ENCODE measurements at regions not wholly inside any gene's neighbourhood (a gene's known extent, or its start where the extent isn't known, plus 50 kb on each side); places are given as distances from the start of the nearest gene placed in this dataset.
A peak's percentile ranks its signal among the peaks of the same experiment; 100 is the strongest.
"Not testable (repeated sequence)": the region's sequence is repeated elsewhere in the genome, so short reads cannot be mapped to it uniquely, and the experiment has no call there.

DNA sequence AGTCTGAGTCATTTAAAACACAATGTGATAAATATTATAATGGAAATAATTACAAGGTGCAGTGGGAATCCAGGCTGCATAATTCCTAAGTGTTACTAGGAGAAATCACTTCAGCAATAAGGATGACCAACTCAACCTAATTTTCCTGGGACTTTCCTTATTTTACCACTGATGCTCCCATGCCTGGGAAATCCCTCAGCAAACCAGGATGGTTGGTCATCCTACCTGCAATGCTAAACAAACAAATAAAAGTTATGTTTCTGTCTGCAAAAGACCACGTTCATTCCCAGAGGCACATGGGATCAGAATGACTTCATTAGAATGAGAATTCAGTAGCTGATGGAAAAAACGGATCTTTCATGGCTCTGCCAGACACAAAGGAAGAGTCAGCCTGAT lies 130.8 kb upstream of the RAP1B start:
- DNase-seq: no peak

DNA sequence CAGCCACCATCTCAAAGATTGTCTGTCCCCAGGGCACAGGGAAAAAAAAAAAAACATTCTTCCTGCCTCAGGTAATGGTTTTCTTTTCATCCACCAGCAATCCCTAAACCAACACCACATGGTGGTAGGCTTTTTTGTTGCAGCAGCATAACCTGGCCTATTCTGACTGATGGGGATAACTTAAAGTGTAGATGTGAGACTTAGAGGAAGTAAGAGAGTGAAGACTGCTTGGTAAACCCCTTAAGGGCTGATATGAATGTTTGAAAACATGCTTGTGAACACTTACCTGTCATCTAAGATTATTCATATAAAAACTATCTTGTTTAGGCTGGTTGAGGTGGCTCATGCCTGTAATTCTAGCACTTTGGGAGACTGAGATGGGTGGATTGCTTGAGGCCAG lies 130.2 kb upstream of the RAP1B start:
- no peak for DNase-seq

DNA sequence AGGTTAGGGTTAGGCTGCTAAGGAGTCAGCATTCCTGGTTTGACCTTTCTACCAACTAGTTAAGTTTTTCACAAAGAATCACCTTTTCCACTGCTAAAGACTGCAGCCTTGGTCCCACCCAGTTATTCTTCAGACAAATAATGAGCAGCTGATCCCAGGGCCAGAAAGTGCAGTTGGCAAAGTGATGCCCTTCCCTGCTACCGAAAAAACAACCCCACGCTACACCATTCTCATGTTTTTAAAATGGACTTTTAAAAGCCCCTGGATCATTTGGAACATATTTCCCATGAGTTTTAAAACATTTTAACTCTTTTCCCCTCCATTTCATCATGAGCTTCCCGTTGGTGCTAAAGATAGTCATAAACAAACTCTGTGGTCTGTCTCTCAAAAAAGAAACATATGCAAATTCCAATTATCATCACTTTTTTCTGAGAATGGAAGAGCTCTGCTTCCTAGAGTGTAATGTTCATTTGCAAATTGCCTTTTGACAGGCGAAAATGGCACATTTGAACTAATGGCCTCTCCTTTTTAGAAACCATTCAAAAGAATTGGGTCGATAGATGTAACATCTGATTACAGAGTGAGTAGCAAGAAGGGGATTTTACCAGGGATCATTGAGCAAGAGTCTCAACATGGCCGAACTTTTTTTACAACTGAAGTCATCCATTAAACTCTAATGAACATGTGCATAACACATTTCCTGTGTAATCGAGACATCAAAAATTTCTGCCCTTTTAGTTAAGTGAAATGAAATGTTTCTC lies 129.3 kb upstream of the RAP1B start:
- DNase-seq: no peak

DNA sequence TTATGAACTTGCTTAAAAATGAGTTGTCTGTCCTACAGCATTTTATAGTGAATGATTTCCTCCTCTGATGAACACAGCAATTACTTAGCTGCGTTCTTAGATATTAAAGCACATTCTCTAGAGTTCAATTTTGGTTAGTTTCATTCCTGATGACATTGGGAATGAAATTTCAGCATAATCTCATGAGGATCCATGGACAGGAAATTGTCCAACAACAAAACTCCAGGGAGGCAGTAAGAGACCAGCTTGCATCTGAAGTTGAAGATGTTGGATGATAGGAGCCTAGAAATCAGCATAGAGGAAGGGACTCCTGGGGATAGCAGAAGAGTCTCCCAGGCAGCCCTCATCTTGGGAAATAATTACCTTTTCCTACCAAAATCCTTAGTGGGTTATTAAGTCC lies 128.7 kb upstream of the RAP1B start:
- no peak for DNase-seq

DNA sequence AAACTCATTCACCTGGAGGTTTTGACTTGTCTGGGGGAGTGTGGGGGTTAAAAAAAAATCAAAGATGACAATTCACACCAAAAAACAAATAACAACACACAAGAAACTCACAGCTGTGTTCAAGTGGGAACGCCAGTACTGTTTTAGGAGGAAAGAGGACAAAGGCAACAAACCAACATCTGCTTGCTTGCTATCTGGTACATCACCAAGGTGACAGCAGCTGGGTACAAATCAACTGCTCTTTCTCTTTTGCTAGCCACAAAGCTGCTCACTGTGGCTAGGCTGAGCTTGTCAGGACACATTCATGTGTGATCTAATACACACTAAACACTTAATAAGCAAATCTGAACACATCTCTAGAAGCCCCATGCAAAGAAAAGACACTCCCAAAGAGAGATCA lies 128.0 kb upstream of the RAP1B start:
- no peak for DNase-seq

DNA sequence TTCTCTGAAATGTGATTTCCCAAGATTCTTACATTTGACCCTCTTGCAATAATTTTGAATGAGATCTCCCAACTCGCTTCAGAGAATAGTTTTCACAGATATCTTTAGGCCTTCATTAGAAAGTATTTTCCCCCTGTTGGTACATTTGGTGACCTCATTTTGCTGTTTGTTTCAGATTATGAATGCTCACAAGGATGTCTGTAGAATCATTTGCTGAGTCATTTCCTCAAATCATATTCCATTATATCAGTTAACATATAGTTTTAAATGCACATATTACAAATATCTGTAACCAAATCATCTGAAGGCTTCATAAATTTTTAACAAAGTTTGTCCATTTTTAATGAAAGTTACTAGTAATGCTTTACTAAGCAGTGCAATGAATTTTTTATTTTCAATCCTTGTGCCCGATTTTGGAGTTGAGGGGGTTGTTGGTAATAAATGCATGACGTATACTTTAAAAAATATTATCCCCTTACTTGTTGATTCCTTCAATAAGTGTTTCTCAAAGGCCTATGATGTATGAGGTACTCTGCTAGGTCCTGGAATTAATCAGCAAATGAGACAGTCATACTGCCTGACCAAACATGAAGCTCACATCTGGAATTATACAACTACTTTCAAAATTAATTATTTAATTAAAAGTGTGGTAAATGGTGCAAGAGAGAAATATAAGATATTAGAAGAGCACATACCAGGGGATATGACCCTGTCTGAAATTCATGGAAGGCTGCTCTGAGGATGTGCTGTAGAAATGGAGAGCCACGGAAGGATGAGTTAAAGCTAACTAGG lies 126.9 kb upstream of the RAP1B start:
- DNase-seq: no peak

DNA sequence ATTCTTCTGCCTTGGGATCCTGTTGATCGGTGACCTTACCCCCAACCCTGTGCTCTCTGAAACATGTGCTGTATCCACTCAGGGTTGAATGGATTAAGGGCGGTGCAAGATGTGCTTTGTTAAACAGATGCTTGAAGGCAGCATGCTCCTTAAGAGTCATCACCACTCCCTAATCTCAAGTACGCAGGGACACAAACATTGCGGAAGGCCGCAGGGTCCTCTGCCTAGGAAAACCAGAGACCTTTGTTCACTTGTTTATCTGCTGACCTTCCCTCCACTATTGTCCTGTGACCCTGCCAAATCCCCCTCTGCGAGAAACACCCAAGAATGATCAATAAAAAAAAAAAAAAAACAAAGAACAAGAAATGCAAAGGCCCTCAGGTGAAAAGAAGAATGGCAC lies 126.1 kb upstream of the RAP1B start:
- DNase-seq: not testable (repeated sequence)

DNA sequence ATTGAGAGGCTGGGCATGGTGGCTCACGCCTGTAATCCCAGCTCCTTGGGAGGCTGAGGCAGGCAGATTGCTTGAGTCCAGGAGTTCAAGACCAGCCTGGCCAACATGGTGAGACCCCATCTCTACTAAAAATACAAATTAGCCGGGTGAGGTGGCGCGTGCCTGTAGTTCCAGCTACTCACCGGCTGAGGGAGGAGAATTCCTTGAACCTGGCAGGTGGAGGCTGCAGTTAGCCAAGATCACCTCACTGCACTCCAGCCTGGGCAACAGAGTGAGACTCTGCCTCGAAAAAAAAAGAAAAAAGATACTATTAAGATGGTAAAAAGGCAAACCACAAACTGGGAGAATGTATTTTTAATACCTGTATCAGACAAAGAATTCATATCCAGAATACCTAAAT lies 124.2 kb upstream of the RAP1B start:
- not testable (repeated sequence) for DNase-seq

DNA sequence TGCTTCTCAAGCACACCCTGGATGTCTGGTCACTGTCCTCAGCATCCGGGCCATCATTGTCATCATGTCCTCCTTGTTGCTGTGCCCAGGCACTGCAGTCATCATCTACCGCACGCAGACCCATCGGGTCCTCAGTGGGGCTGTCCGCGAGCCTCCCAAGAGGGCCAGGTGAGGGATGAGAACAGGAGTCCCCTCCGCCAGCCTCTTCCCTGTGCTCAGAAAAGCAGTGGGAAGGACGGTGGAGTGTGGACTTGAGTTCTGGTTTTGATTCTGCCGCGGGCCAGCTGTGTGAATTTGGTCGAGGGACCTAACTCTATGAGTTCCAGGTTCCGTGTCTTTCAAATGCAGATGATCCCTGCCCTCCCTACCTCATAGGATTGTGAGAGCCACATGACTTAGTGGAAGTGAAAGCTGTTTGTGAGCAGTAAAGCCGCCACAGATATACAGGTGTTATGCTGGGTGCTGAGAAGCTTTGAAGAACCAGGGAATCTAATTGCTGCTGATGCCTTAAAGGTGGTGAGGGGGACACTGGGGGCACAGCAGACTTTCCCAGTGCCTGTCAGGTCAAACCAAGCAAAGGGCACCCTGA lies 122.9 kb upstream of the RAP1B start:
- DNase-seq: no peak

DNA sequence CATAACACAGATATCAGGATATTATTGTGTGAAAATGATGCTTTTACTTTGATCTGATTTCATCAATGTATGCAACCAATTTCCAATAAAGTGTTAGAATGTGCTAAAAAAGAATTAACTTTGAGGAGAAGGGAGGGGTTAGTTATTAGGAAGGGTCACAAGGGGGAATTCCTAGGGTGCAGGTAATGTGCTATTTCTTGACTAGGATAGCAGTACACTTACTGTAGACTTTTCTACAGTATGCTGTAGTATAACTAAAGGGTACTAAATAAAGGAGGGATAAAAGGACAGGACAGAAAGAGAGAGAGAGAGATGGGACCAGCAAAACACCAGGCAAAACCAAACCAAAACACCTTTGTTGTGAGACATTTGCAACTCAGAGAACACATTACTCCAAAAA lies 121.4 kb upstream of the RAP1B start:
- no peak for DNase-seq

DNA sequence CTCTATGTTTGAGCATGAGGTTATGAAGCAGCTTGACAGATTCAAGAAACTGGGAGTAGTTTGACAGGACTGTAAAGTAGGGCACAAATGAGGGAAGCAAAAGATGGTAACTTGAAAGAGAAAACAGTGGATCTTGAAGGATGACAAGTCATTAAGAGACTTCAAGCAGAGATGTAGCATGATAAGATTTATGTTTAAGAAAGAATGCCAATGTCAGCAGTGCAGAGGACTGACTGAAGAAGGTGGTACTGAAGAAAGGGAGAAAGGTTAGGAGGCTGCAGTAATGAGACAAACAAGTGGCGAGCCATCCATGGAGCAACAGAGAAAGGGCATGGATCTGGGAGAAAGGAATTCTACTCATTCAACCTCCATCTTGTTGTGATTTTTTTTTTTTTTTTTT lies 120.2 kb upstream of the RAP1B start:
- no peak for DNase-seq

DNA sequence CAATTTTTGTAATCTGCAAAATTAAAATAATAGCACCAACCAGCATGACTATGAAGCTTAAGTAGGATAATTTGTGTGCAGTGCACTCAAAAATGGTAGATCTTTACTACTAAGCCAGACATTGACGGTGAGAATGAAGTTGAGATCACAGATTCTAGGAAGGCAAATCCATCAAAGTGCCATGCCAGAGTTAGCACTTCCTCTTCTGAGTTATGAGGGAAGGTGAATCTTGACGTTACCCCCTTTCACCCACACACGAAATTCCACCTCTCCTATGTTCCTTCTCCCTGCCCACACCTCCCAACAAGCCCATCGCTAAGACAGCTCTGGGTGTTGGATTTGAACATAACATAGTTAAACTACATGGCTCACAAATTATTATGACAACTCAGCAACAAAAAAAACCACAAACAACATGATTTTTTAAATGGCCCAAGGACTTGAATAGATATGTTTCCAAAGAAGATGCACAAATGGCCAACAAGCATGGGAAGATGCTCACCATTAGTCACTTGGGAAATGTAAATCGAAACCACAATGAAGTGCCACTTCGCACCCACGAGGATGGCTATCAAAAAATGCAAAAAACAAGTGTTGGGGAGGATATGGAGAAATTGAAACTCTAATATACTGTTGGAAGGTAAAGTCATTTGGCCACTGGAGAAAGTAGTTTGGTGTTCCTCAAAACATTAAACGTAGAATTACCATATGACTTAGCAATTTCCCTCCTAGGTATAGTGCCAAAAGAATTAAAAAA lies 119.3 kb upstream of the RAP1B start:
- DNase-seq: no peak

DNA sequence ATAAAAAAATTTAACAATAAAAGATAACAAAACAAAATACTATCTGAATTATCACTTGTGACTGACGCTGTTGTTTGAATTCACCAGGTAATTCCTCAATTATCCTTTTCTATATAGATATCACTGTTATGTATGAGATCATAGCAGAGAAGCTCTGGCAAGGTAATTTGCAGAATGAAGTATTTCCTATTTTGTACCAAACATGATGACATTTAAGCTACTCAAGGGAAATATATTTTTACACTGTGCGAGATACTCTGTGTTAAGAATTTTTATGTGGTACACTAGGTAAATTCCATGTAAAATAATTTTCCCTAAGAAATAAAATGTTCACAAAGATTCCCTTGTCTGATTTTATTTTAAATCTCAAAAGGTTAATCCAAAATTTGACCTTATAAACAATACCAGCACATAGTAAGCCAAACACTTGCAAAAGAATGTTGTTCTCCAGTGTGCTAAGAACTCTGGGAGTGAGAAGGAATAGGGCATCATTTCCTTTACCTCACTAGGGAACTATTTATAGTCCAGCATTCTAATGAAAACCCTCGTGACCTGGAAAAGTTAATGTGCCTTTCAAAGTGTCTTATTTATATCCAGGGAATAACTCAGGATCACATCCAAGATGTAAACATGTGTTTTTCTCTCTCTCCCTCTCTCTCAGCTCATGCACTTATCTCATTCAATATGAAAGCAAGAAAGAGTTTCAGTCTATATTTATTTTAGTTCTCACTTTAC lies 115.2 kb upstream of the RAP1B start:
- DNase-seq: no peak

DNA sequence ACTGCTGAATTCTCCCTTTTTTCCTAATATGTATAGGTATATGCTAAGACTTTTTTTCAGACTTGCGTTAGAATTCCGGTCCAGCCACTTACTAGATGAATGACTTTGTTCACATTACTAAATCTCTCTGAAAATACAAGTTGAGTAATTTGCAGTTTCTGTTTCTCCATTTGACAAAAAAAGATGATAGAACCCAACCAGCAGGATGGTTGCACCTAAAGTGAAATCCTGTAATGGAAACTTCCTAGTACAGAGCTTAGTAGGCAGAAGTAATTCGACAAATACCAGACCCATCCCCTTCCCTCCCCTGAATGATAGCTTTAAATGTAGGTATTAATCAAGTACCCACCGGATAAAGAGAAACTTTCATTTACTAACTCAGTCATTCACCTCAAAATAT lies 113.6 kb upstream of the RAP1B start:
- no peak for DNase-seq

DNA sequence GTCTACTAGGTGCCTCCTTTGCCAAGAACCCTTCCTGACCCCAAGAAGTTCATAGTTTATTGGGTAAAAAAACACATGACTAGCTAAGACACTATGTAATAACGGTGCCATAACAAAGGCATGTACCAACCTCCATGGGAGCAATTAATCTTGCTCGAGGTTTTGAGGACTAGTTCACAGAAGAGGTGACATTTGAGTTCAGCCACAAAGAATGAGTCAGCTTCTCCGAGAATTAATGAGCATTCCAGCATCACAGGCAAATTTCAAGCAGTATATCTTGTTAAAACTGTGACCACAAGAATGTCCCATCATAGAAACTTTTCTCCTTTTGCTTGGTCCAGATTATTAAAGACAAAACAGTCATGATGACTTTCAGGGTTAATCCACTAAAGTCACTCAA lies 113.0 kb upstream of the RAP1B start:
- no peak for DNase-seq

DNA sequence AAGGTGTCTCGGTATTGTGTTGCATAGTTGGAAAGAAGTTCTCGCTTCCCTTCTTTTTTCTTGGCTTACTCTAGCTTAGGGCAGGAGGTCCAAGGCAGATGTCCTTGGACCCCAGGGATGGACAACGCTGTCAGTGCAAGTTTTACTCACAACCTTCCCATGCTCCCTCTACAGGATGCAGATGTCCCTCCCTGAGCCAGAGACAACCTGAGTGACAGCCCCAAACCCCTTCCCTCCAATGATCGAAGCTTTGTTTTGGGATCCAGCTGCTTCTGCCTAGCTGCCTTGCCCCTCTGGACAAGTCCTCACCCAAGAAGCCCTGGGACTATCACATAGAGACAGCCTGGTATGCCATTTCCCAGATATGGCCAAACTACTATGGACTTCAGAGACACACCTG lies 112.0 kb upstream of the RAP1B start:
- no peak for DNase-seq

DNA sequence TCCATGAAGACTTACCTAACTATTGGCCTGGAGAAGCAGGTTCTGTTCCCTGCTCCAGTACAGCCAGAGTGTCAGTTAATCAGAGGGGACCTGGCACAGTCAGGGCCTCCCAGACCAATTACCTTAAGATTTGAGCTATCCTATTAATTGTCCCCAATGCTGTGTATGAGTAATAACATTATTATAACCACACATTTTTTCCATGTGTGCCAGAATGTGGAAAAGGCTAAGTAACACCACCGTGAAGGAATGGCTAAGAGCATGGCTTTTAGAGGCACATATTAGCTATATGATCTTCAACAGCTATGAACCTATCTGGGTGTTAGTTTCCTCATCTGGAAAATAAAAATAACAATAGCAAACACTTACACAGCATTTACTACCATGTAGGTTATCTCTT lies 111.1 kb upstream of the RAP1B start:
- DNase-seq: no peak

DNA sequence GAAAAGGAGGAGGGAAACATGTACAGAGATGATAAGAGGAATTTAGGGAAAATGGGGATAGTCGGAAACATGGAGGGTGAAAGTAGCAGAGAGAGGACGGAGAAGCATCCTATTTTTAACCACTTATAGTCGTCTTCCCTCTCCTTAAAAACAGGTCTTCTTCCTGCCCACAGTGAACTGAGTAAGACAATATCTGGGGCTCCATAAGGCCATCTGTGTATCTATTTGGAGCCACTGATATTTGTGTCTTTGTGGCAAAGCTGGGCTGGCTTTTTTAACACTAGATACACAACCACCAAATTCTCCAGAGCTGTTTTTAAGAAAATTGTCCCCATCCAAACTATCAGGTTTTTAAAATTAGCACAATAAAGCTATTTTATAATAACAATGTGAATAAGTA lies 109.5 kb upstream of the RAP1B start:
- DNase-seq: peak in 1 of 2 experiments; percentile 48

DNA sequence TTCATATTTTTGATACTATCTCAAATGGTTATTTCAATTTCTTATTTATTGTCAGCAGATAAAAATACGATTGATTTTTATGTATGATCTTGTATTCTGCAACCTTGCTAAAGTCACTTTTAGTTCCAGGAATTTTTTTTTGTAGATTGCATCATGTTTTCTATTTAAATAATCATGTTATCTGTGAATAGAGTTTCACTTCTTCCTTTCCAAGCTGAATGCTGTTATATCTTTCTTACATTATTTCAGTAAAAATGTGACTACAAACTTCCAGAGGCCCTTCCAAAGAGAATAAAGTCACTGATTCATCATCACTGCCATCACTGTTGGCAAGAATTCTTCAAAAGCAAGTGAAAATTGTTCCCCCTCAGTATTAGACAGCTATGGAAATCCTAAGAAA lies 104.7 kb upstream of the RAP1B start:
- DNase-seq: no peak

DNA sequence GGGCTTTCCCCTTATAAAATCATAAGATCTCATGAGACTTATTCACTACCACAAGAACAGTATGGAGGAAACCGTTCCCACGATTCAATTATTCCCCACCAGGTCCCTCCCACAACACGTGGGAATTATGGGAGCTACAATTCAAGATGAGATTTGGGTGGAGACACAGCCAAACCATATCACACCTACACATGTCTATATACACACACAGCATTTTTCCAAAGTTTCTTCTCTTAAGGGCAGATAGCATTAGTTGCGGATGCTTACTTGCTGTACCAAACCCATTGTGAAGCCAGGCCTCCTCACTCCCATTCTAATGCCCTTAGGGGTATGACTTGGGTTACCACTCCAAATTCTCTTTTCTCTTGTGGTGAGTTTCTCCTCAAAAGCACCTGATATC lies 104.1 kb upstream of the RAP1B start:
- DNase-seq: no peak

DNA sequence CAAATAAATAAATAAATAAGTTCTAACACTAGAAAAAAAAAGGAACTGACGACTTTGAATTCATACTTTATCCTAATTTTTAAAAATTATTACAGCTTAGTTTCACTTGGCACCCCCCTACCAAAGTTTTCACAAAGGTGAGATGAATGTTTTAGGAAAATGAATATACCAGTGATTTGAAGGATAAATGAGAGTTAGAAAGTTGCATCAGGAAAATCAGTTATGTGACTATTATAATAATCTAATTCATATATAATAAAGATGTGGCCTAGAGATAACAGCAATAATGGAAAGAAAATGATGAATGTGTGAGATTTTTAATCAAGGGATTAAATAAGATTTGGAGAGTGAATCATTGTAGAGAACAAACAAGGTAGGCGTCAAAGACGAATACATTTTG lies 103.0 kb upstream of the RAP1B start:
- no peak for DNase-seq

DNA sequence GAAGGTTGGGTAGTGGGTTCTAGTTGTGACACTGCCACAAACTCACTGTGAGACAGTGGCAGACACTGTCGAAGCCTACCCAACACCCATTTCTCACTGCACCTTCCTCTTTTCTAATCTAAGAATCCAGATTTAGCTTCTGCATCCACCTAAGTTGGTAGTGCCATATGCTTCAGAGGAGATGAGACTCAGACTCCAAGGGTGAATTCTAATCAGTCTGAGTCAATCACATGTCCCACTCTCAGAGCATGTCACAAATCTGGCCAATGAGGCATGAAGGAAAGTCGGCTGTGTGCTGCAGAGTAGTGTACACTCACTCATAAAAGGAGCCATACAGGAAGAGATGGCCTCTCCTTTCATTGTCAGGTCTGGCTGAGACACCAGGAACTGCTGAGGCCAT lies 102.1 kb upstream of the RAP1B start:
- DNase-seq: no peak

DNA sequence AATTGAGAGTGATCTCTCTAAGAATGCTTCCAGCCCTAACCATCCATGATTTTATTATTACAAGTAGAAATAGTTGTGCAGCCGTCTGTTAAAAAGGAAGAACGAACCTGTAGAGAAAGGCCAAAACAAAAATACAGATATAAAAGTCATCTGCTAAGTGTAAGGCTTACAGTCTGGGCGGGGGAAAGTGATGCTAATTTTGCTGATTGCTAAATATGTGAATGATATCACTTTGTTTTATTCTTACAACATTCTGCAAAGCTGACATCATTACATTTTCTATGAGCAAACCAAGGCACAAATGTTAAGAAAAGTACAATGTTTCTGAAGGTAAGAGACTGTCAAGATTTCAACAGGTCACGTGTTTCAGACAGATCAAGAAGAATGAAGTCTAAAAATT lies 101.5 kb upstream of the RAP1B start:
- no peak for DNase-seq

Data from NCI-H524 (cell line).